Activated CD4-positive, alpha-beta memory T cell treated with anti-CD3 and anti-CD28 coated beads, Interleukin-2, amount 10 ng/mL, durations not matched to agents 7 days and 5 days (primary cell): ENCODE measurements at regions not wholly inside any gene's neighbourhood (a gene's known extent, or its start where the extent isn't known, plus 50 kb on each side); places are given as distances from the start of the nearest gene placed in this dataset.

ENCODE experiments used
- CTCF ChIA-PET: fragments of 350-600 bp; sonication (Branson Sonifier 250); formaldehyde crosslinking; loops from one replicate; lab custom pipeline; 2021; ENCODE audit warnings: antibody characterized with exemption, inconsistent platforms; lab: Charles Lee
- POLR2A ChIA-PET: fragments of 350-600 bp; sonication (Branson Sonifier 250); formaldehyde crosslinking; loops from one replicate; lab custom pipeline; 2021; ENCODE audit warnings: antibody characterized with exemption; lab: Charles Lee
- DNase-seq: peaks from one replicate; pipeline ENCODE4 v3.0.0-alpha.2; 2020
- H3K27ac Mint-ChIP-seq: one replicate; pipeline ENCODE4 v1.8.0; 2021; ENCODE audit warnings: mild to moderate bottlenecking, mixed read lengths
- H3K27me3 Mint-ChIP-seq: one replicate; pipeline ENCODE4 v1.8.0; 2021; ENCODE audit warnings: mixed read lengths
- H3K36me3 Mint-ChIP-seq: one replicate; pipeline ENCODE4 v1.8.0; 2021; ENCODE audit warnings: low read depth, mixed read lengths
- H3K4me1 Mint-ChIP-seq: one replicate; pipeline ENCODE4 v1.8.0; 2021; ENCODE audit warnings: mixed read lengths
- H3K4me3 Mint-ChIP-seq: one replicate; pipeline ENCODE4 v1.8.0; 2021; ENCODE audit warnings: mild to moderate bottlenecking, mixed read lengths
- H3K9me3 Mint-ChIP-seq: one replicate; pipeline ENCODE4 v1.8.0; 2021; ENCODE audit warnings: mixed read lengths

DNA sequence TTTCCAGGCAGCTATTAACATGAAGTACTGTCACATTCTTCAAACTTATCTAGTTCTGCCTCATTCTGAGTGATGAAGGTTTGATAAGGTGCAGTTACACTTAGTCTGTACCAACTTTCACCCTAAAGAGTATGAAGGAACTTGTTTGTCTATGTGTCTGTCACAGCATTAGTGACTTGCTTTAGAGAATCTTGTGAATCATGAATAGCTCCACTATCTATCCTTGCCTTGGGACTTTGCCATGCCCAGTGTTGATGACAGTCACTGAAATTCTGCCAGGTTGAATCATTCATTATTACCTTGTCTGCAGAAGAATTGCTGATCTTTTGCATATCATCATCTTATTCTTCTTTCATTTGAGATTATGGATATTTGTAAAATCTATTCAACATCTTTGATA, 50.9 kb upstream of the A1CF start:
- H3K27me3 Mint-ChIP-seq, result peaks cover 9% of the 10 kb centered on the region
- no peaks in the 10 kb centered on the region for H3K9me3 Mint-ChIP-seq
- ChIA-PET POLR2A (no interaction called here), CTCF (no interaction called here)
- no peak overlapping the region for H3K4me3 Mint-ChIP-seq
- DNase-seq, result no peak
- no peaks in the 10 kb centered on the region for H3K4me1 Mint-ChIP-seq
- H3K27ac Mint-ChIP-seq, result no peak overlapping the region
- H3K36me3 Mint-ChIP-seq, result no peaks in the 10 kb centered on the region

DNA sequence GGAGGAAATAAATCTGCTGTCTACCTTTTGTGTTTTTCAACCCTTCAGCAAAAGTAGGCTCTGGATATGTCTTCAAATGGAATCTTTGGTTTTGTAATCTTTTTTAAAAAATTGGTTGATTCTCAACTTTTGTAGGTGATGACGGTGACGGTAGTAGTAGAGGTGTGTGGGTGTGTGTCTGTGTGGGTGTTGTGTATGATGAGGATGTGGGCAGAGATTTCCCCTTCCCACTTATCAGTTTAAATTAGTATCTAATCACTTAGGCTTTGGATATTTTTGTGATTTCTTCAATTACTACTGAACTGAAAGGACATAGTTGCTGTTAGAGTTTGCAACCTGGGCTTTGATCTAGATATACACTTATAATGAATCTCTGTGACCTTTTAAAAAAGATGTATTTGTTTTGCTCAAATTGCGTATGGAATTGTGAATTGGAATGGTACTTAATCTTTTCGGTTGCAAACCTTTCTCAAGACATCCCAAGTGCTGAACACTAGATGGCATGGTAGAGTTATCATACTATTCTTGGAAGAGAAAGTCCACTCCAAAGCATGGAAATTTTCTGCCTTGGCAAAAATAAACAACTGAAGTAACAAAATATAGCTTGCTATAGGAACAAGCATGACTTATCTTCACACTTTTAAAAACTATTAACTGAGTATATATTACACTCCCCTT, 51.9 kb upstream of the A1CF start:
- ChIA-PET POLR2A (no interaction called here), CTCF (no interaction called here)
- Mint-ChIP-seq H3K4me1 (no peaks in the 10 kb centered on the region), H3K9me3 (no peaks in the 10 kb centered on the region), H3K36me3 (no peaks in the 10 kb centered on the region), H3K27ac (no peak overlapping the region), H3K4me3 (no peak overlapping the region), H3K27me3 (peaks cover 4% of the 10 kb centered on the region)
- DNase-seq, result no peak

DNA sequence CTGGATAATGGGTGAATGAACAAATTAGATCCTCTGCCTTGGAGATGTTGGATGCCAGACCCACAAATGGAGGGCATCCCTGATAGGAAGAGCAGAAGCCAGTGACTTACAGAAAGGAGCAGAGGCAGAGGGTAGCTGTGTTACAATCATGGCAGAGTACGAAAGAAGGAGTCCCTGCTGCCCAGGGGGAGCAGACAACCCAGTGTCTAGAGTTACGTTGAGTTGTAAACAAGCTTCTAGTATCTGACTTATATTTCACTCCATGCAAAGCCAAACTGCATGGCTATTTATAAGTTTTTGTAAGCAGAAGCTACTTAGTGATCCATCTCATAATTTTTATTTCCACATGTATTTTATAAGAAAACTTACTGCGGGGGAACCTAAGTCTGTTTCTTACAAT, 56.2 kb upstream of the A1CF start:
- ChIA-PET POLR2A (no interaction called here), CTCF (no interaction called here)
- no peaks in the 10 kb centered on the region for H3K4me1 Mint-ChIP-seq
- no peak overlapping the region for H3K27ac Mint-ChIP-seq
- no peak for DNase-seq
- no peaks in the 10 kb centered on the region for H3K9me3 Mint-ChIP-seq
- H3K4me3 Mint-ChIP-seq, result no peak overlapping the region
- H3K27me3 Mint-ChIP-seq, result peaks cover 4% of the 10 kb centered on the region
- H3K36me3 Mint-ChIP-seq, result no peaks in the 10 kb centered on the region

DNA sequence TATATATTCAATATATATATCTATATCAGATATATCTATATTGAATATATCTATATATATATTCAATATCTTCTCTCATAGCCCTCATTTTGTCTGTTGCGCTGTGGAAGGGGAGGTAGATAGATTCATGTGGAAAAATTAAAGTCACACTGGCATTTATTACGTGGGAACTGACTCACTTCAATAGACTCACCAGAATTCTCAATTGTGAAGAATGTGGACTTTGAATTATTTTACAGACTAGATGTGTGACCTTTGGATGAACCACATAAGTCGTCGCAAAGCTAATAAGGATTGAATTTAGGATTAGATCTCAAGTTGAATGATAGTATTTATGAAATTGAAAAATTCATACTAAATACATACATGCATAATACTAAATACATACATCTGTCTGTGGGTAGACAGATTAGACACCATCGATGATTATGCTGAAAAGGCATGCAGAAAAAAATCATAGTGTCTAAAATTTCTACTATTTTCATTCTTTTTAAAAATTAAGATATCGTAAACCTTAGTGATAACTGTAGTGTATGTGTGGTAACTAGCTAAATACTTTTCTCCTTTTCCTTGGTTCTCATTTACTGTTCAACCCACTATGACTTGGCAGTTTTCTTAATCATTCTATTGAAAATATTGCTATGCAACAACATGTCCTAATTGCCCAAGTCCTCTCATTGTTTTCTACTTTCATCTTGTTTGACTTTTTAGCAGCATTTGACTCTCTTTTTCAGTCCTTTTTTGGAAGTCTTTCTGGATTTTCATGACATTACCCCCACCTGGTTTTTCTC, 61.8 kb upstream of the A1CF start:
- CTCF ChIA-PET, result no interaction called here

DNA sequence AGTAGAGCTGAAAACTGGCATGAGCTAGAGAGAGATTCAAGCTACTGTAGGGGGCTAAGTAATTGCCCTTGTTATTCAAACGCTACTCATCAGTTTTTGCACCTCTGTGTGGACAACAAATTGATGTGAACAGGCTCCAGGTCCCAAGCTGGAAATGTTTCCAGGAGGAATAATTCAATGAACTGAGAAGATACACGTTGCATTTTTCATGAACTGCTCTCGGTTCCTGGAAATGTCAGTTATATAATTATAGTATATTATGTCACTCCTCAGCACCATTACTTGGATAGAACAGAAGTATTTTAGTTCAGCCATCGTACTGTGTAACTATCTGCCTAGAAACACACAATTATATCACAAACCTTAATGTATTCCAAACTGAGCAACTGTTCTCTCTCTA, 65.9 kb upstream of the A1CF start:
- Mint-ChIP-seq H3K9me3 (no peaks in the 10 kb centered on the region), H3K4me3 (no peak overlapping the region), H3K36me3 (no peaks in the 10 kb centered on the region), H3K4me1 (no peaks in the 10 kb centered on the region), H3K27me3 (no peaks in the 10 kb centered on the region), H3K27ac (no peak overlapping the region)
- ChIA-PET CTCF (no interaction called here), POLR2A (no interaction called here)
- DNase-seq, result no peak

More for the DNA sequence above, 61.8 kb upstream of the A1CF start:
- no peak for DNase-seq
- H3K36me3 Mint-ChIP-seq, result no peaks in the 10 kb centered on the region
- H3K27me3 Mint-ChIP-seq, result no peaks in the 10 kb centered on the region
- no peaks in the 10 kb centered on the region for H3K9me3 Mint-ChIP-seq
- no peaks in the 10 kb centered on the region for H3K4me1 Mint-ChIP-seq
- no peak overlapping the region for H3K27ac Mint-ChIP-seq
- H3K4me3 Mint-ChIP-seq, result no peak overlapping the region
- POLR2A ChIA-PET, result no interaction called here

DNA sequence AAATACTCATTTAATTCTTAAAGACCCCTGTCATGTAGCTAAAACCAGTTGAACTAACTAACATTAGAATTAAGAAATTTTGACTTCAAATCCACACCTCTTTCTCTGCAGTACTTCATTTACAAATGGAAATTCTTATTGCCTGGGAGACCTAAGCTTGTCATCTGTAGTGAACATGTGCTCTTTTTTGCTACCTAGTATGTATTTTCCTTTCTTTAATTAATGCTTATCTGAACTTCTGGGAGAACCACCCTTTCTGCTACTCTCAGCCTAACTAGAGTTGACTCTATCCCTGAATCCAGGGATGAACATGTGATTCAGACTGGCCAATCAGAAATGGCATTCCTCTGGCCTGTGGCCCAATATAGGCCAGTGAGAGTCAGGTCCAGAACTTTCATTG, 75.9 kb upstream of the A1CF start:
- no peak overlapping the region for H3K27ac Mint-ChIP-seq
- H3K36me3 Mint-ChIP-seq, result no peaks in the 10 kb centered on the region
- H3K4me1 Mint-ChIP-seq, result no peaks in the 10 kb centered on the region
- H3K27me3 Mint-ChIP-seq, result peaks cover 3% of the 10 kb centered on the region
- H3K9me3 Mint-ChIP-seq, result no peaks in the 10 kb centered on the region
- no peak for DNase-seq
- no peak overlapping the region for H3K4me3 Mint-ChIP-seq
- ChIA-PET CTCF (no interaction called here), POLR2A (no interaction called here)

DNA sequence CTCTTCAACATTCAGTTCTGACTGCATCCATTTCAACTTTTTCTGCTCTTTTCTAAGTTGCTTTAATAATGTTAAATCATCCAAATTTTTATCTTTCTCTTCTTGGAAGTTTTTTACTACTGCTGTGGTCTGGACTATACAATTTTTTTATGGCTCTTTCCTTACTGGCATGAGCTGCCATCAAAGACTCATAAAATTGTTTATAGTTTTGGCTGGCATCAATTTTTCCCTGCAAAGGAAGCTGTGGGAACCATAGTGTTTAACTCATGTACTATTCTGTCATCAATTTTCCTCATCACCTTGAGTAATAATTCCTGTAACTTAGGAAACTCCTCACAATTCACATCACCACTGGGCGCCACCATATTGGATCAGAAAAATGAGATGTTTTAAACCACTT, 77.6 kb upstream of the A1CF start:
- ChIA-PET CTCF (no interaction called here), POLR2A (no interaction called here)
- Mint-ChIP-seq H3K27ac (no peak overlapping the region), H3K36me3 (no peaks in the 10 kb centered on the region), H3K9me3 (no peaks in the 10 kb centered on the region), H3K4me3 (no peak overlapping the region), H3K4me1 (no peaks in the 10 kb centered on the region), H3K27me3 (peaks cover 3% of the 10 kb centered on the region)
- no peak for DNase-seq

DNA sequence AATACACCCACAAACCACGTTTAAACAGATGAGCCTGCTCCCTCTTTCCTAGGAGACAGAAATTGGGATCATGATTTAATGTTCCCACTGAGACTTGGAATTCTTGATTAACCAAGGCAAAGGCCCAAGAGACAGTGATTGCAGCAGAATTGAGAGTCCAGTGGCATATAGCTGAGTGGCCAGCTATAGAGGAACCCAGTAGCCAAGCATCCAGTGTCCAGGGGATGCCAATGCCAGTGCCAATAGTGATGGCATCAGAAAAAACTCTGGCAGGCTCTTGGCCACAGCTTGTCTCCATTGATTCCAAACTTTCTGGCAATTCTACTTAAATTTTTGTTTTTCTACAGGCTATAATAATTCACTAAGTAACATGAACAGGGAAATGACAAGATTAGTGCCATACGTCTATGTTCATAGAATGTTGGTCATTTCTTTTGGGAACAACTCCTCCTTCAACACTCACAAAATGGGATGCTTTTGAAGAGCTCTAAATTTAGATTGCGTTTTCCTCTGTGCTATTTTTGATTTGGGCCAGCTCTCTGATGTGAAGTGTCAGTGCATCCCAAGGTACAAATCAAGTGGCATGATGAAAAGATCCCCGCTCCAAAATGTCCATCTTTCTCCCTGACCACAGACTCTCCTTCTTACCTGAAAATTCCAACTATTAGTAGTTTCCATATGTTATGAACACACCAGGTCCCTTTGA, 83.1 kb upstream of the A1CF start:
- no peak overlapping the region for H3K27ac Mint-ChIP-seq
- no peak for DNase-seq
- no peaks in the 10 kb centered on the region for H3K36me3 Mint-ChIP-seq
- H3K4me1 Mint-ChIP-seq, result no peaks in the 10 kb centered on the region
- ChIA-PET CTCF (no interaction called here), POLR2A (no interaction called here)
- no peak overlapping the region for H3K4me3 Mint-ChIP-seq
- H3K9me3 Mint-ChIP-seq, result no peaks in the 10 kb centered on the region
- H3K27me3 Mint-ChIP-seq, result peaks cover 2% of the 10 kb centered on the region

DNA sequence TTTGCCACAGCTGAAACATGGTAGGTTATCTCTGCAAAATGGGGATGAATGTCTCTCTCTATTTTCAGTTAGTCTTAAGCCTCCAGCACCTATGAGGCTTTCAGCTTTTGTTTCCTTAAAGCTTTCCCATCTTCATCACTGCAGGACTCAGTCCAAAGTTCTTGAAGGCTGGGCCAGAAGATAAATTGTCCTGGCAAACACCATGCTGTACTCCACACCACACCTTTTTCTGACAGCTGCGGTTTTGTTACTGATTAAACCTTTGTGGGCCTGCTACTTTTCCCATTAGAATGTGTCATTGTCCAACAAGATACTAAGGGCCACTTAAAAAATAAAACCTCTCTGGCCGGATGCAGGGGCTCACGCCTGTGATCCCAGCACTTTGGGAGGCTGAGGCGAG, 87.2 kb upstream of the A1CF start:
- no peak overlapping the region for H3K4me3 Mint-ChIP-seq
- CTCF ChIA-PET, result no interaction called here
- POLR2A ChIA-PET, result no interaction called here

DNA sequence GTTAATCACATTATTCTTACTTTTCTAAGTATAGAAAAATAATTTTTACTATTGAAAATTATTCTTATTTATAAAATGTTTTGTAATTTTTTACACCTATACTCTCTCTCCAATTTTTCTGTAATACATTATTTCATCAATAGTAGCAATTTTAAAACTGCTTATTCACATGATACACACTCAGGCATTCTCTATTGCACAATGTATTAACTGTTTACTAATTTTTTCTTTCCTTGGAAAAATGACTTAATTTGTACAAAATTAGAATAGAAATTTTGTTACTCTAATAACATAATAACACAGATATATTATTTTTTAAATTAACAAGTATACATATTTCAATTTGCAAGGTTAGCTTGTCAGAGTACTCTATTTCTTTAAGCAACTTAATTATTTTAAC, 92.9 kb upstream of the PRKG1 start:
- Mint-ChIP-seq H3K36me3 (no peaks in the 10 kb centered on the region), H3K4me1 (no peaks in the 10 kb centered on the region), H3K27ac (no peak overlapping the region), H3K27me3 (peaks cover 7% of the 10 kb centered on the region), H3K9me3 (no peaks in the 10 kb centered on the region), H3K4me3 (no peak overlapping the region)
- CTCF ChIA-PET, result no interaction called here
- no peak for DNase-seq
- POLR2A ChIA-PET, result no interaction called here

More for the DNA sequence above, 87.2 kb upstream of the A1CF start:
- Mint-ChIP-seq H3K36me3 (no peaks in the 10 kb centered on the region), H3K9me3 (no peaks in the 10 kb centered on the region), H3K27ac (no peak overlapping the region), H3K4me1 (no peaks in the 10 kb centered on the region), H3K27me3 (peaks cover 2% of the 10 kb centered on the region)
- no peak for DNase-seq

DNA sequence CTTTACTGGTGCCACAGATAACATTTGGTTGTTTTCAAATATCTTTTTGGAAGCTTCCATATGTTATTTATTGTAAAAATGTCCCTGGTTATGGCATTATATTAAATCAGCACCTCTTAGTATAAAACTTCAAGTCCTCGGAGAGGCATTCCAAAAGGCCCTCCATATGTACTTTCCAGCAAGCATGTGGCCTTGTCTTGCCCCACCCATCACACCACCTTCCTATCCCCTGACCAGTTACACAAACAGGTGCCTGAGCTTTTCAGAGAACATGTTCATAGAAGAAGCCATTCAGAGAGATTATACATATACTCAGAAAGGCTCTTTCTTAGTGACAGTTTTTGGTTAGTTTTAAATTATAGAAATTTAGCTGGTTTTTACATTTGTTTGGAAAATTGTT, 92.4 kb upstream of the PRKG1 start:
- Mint-ChIP-seq H3K36me3 (no peaks in the 10 kb centered on the region), H3K27me3 (peaks cover 7% of the 10 kb centered on the region), H3K27ac (no peak overlapping the region), H3K4me1 (no peaks in the 10 kb centered on the region), H3K9me3 (no peaks in the 10 kb centered on the region), H3K4me3 (no peak overlapping the region)
- ChIA-PET POLR2A (no interaction called here), CTCF (interaction anchor here (0.7 kb wide), 1 partner anchor 182 kb away, joined by 3 read pairs; no protein-coding TSS in a partner anchor)
- no peak for DNase-seq

DNA sequence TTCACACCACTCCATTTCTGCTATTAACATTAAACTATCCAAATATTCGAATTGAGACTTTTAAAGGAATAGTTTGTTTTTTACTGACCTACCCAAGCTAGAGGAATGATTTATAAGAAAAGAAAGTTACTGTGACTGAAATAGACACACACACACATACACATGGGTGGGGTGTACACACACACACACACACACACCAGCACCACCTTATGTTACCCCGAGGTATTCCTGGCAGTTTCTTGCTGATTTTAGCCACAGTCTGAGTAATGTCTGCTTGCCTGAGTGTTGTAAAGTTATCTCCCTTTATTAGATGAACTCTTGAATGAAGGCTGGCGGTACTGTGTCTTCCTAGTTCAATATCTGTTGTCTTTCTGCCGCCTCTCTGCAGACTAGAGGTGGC, 91.3 kb upstream of the PRKG1 start:
- Mint-ChIP-seq H3K36me3 (no peaks in the 10 kb centered on the region), H3K27me3 (peaks cover 7% of the 10 kb centered on the region), H3K4me1 (no peaks in the 10 kb centered on the region), H3K9me3 (no peaks in the 10 kb centered on the region), H3K27ac (no peak overlapping the region), H3K4me3 (no peak overlapping the region)
- ChIA-PET POLR2A (no interaction called here), CTCF (interaction anchor here (0.5 kb wide), 1 partner anchor 24 kb away, joined by 6 read pairs; no protein-coding TSS in a partner anchor)
- DNase-seq, result no peak

DNA sequence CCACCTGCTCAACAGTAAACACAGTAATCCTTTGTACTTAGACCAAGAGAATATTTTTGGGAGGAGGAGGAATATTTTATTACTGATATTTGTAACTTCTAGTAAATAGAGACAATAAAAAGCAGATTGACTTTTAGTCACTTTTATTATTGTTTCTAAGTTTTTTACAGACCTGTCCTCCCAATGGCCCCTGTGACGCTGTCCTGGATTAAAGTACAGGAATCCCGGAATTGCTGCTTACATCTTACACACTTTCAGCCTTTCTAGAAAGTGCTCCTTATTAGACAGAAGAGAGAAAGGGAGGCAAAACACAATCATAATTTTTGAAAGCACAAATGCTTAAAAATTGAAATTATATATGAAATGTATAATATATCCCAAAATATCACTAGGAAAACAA, 86.4 kb upstream of the PRKG1 start:
- H3K27ac Mint-ChIP-seq, result no peak overlapping the region

More for the DNA sequence above, 86.4 kb upstream of the PRKG1 start:
- Mint-ChIP-seq H3K4me1 (peaks cover 8% of the 10 kb centered on the region), H3K9me3 (no peaks in the 10 kb centered on the region), H3K4me3 (no peak overlapping the region), H3K36me3 (no peaks in the 10 kb centered on the region), H3K27me3 (peaks cover 35% of the 10 kb centered on the region)
- ChIA-PET POLR2A (no interaction called here), CTCF (no interaction called here)
- no peak for DNase-seq
